Astrocyte (in vitro differentiated cells and primary cell): ENCODE measurements at regions not wholly inside any gene's neighbourhood (a gene's known extent, or its start where the extent isn't known, plus 50 kb on each side); places are given as distances from the start of the nearest gene placed in this dataset.
A peak's percentile ranks its signal among the peaks of the same experiment; 100 is the strongest.

Experiments used
- DNase-seq: peaks from one replicate; pipeline ENCODE4 v3.0.0-alpha.2; 2010; ENCODE audit warnings: low read depth
- FAIRE-seq: peaks from 2 replicates; lab custom pipeline; 2011; peaks lifted over from hg19 to GRCh38; lab: Jason Lieb, UNC
- H2AFZ ChIP-seq: 2 replicates; pipeline ENCODE4 v1.6.0; 2012; ENCODE audit warnings: low read depth, low read length, inconsistent platforms
- H3K27ac ChIP-seq: 2 replicates; pipeline ENCODE4 v1.5.1; 2011; ENCODE audit warnings: low read depth, low read length, inconsistent platforms
- H3K27me3 ChIP-seq: 2 replicates; pipeline ENCODE4 v1.6.0; 2011; ENCODE audit warnings: low read length, inconsistent platforms; ENCODE audit not compliant: insufficient read depth
- H3K36me3 ChIP-seq: 2 replicates; pipeline ENCODE4 v1.5.1; 2011; ENCODE audit warnings: low read length, inconsistent platforms; ENCODE audit not compliant: insufficient read depth
- H3K4me1 ChIP-seq: 2 replicates; pipeline ENCODE4 v1.5.1; 2011; ENCODE audit warnings: low read length, inconsistent platforms; ENCODE audit not compliant: insufficient read depth
- H3K4me2 ChIP-seq: 2 replicates; pipeline ENCODE4 v1.6.0; 2012; ENCODE audit warnings: low read length, inconsistent platforms
- H3K4me3 ChIP-seq: 2 replicates; pipeline ENCODE4 v1.5.1; 2011; ENCODE audit warnings: low read depth, mild to moderate bottlenecking, low read length, inconsistent platforms; ENCODE audit not compliant: insufficient read depth
- H3K79me2 ChIP-seq: 2 replicates; pipeline ENCODE4 v1.6.0; 2012; ENCODE audit warnings: mild to moderate bottlenecking, low read length, inconsistent platforms; ENCODE audit not compliant: insufficient read depth
- H3K9ac ChIP-seq: 2 replicates; pipeline ENCODE4 v1.6.0; 2012; ENCODE audit warnings: mild to moderate bottlenecking, low read length, inconsistent platforms
- H3K9me3 ChIP-seq: 2 replicates; pipeline ENCODE4 v1.5.1; 2012; ENCODE audit warnings: low read depth, mild to moderate bottlenecking, low read length, inconsistent platforms; ENCODE audit not compliant: insufficient read depth
- H4K20me1 ChIP-seq: 2 replicates; pipeline ENCODE4 v1.6.0; 2012; ENCODE audit warnings: low read length, inconsistent platforms; ENCODE audit not compliant: insufficient read depth
- H3K27ac Mint-ChIP-seq: one replicate; pipeline ENCODE4 v1.8.0; 2021; ENCODE audit warnings: mild to moderate bottlenecking, mixed read lengths; ENCODE audit not compliant: unreplicated experiment
- H3K27me3 Mint-ChIP-seq: one replicate; pipeline ENCODE4 v1.8.0; 2021; ENCODE audit warnings: low read depth, mixed read lengths; ENCODE audit not compliant: unreplicated experiment
- H3K36me3 Mint-ChIP-seq: one replicate; pipeline ENCODE4 v1.8.0; 2021; ENCODE audit warnings: low read depth, mixed read lengths; ENCODE audit not compliant: unreplicated experiment
- H3K4me1 Mint-ChIP-seq: one replicate; pipeline ENCODE4 v1.8.0; 2021; ENCODE audit warnings: low read depth, mixed read lengths; ENCODE audit not compliant: unreplicated experiment
- H3K4me3 Mint-ChIP-seq: one replicate; pipeline ENCODE4 v1.8.0; 2021; ENCODE audit warnings: mild to moderate bottlenecking, moderate library complexity, mixed read lengths; ENCODE audit not compliant: unreplicated experiment
- H3K9me3 Mint-ChIP-seq: one replicate; pipeline ENCODE4 v1.8.0; 2021; ENCODE audit warnings: mild to moderate bottlenecking, mixed read lengths; ENCODE audit not compliant: unreplicated experiment
- CTCF ChIP-seq: IDR thresholded peaks from 2 replicates; pipeline ENCODE4 v1.5.1; 2011; ENCODE audit warnings: low read depth, mild to moderate bottlenecking, inconsistent platforms, low read length, moderate library complexity; ENCODE audit not compliant: insufficient read depth
- EZH2 ChIP-seq: IDR thresholded peaks from 2 replicates; pipeline ENCODE4 v1.6.1; 2012; ENCODE audit warnings: mild to moderate bottlenecking, low read length, inconsistent platforms; ENCODE audit not compliant: insufficient read depth

- Mint-ChIP-seq H3K27me3 (no peaks in the 10 kb centered on the region), H3K9me3 (peaks cover 2% of the 10 kb centered on the region), H3K4me3 (no peak overlapping the region), H3K27ac (no peak overlapping the region), H3K4me1 (no peaks in the 10 kb centered on the region), H3K36me3 (no peaks in the 10 kb centered on the region)
- Histone ChIP-seq H3K79me2 (no peaks in the 10 kb centered on the region), H3K4me3 (no peak overlapping the region), H3K27me3 (no peaks in the 10 kb centered on the region), H3K9ac (no peak overlapping the region), H3K36me3 (no peaks in the 10 kb centered on the region), H2AFZ (no peak overlapping the region), H3K4me2 (no peak overlapping the region), H3K9me3 (no peaks in the 10 kb centered on the region), H4K20me1 (no peaks in the 10 kb centered on the region), H3K27ac (no peak overlapping the region), H3K4me1 (no peaks in the 10 kb centered on the region)
- DNase-seq (no peak), FAIRE-seq (no peak)
- TF ChIP-seq EZH2 (no peak), CTCF (no peak)
Measured at GRCh38 chr16:80113873-80114574, 426.8 kb upstream of the DYNLRB2 start.

- H3K4me1 Mint-ChIP-seq, result peaks cover 11% of the 10 kb centered on the region
- Histone ChIP-seq H2AFZ (no peak overlapping the region), H3K9ac (no peak overlapping the region), H3K4me1 (peaks cover 8% of the 10 kb centered on the region), H3K79me2 (no peaks in the 10 kb centered on the region), H4K20me1 (no peaks in the 10 kb centered on the region), H3K4me3 (no peak overlapping the region), H3K27me3 (no peaks in the 10 kb centered on the region), H3K9me3 (no peaks in the 10 kb centered on the region), H3K27ac (no peak overlapping the region), H3K36me3 (no peaks in the 10 kb centered on the region), H3K4me2 (no peak overlapping the region)
- no peaks in the 10 kb centered on the region for H3K9me3 Mint-ChIP-seq
- H3K4me3 Mint-ChIP-seq, result no peak overlapping the region
- H3K27me3 Mint-ChIP-seq, result no peaks in the 10 kb centered on the region
- TF ChIP-seq EZH2 (no peak), CTCF (no peak)
- H3K27ac Mint-ChIP-seq, result no peak overlapping the region
- FAIRE-seq (no peak), DNase-seq (no peak)
- no peaks in the 10 kb centered on the region for H3K36me3 Mint-ChIP-seq
Measured at GRCh38 chr16:80109581-80109980, 431.2 kb upstream of the DYNLRB2 start.

GRCh38 chr16:80107900-80108299, 432.9 kb upstream of the DYNLRB2 start:
- TF ChIP-seq CTCF (no peak), EZH2 (no peak)
- no peak overlapping the region for H3K4me3 Mint-ChIP-seq
- Histone ChIP-seq H3K4me2 (no peak overlapping the region), H3K4me1 (peaks cover 8% of the 10 kb centered on the region), H3K27me3 (no peaks in the 10 kb centered on the region), H3K79me2 (no peaks in the 10 kb centered on the region), H3K9me3 (no peaks in the 10 kb centered on the region), H3K27ac (no peak overlapping the region), H2AFZ (no peak overlapping the region), H3K36me3 (no peaks in the 10 kb centered on the region), H4K20me1 (no peaks in the 10 kb centered on the region), H3K9ac (no peak overlapping the region), H3K4me3 (no peak overlapping the region)
- no peaks in the 10 kb centered on the region for H3K27me3 Mint-ChIP-seq
- H3K27ac Mint-ChIP-seq, result no peak overlapping the region
- H3K9me3 Mint-ChIP-seq, result no peaks in the 10 kb centered on the region
- DNase-seq (peak; percentile 72), FAIRE-seq (peak; percentile 43)
- H3K36me3 Mint-ChIP-seq, result no peaks in the 10 kb centered on the region
- peaks cover 13% of the 10 kb centered on the region for H3K4me1 Mint-ChIP-seq
